Mesenchymal stem cell (in vitro differentiated cells and primary cell): ENCODE measurements at regions not wholly inside any gene's neighbourhood (a gene's known extent, or its start where the extent isn't known, plus 50 kb on each side); places are given as distances from the start of the nearest gene placed in this dataset.

Experiments
- DNase-seq: peaks from one replicate; pipeline ENCODE4 v3.0.0-alpha.2; 2013
- H2AFZ ChIP-seq: one replicate; pipeline ENCODE4 v1.6.1; 2013; ENCODE audit warnings: low read depth, mild to moderate bottlenecking, control low read depth, inconsistent platforms, low read length, moderate library complexity
- H2AK5ac ChIP-seq: 2 replicates; pipeline ENCODE4 v1.6.1; 2013; ENCODE audit warnings: low read length, moderate library complexity, mild to moderate bottlenecking, inconsistent platforms; ENCODE audit not compliant: severe bottlenecking
- H2BK120ac ChIP-seq: one replicate; pipeline ENCODE4 v1.6.1; 2013; ENCODE audit warnings: low read depth, mild to moderate bottlenecking, inconsistent platforms, low read length, moderate library complexity
- H2BK12ac ChIP-seq, 2 experiments: one replicate each; pipeline ENCODE4 v1.6.1; 2013; ENCODE audit warnings: inconsistent platforms in 2 of 2, low read length in 2 of 2, mild to moderate bottlenecking in 2 of 2, moderate library complexity in 2 of 2, control low read depth in 1 of 2
- H2BK15ac ChIP-seq: one replicate; pipeline ENCODE4 v1.6.1; 2013; ENCODE audit warnings: mild to moderate bottlenecking, low read depth, inconsistent platforms; ENCODE audit not compliant: poor library complexity, severe bottlenecking
- H2BK5ac ChIP-seq: 2 replicates; pipeline ENCODE4 v1.6.1; 2013; ENCODE audit warnings: low read depth, mild to moderate bottlenecking, low read length, control low read depth, inconsistent platforms; ENCODE audit not compliant: poor library complexity, severe bottlenecking
- H3K14ac ChIP-seq, 2 experiments: one replicate each; pipeline ENCODE4 v1.6.1; 2013; ENCODE audit warnings: inconsistent platforms in 2 of 2, low read length in 2 of 2, control low read depth in 1 of 2, mild to moderate bottlenecking in 1 of 2, moderate library complexity in 1 of 2
- H3K18ac ChIP-seq, 2 experiments: one replicate each; pipeline ENCODE4 v1.6.1; 2013; ENCODE audit warnings: inconsistent platforms in 2 of 2, low read length in 2 of 2, control low read depth in 1 of 2, low read depth in 1 of 2, mild to moderate bottlenecking in 1 of 2
- H3K23ac ChIP-seq, 2 experiments: one replicate each; pipeline ENCODE4 v1.6.1; 2013; ENCODE audit warnings: inconsistent platforms in 2 of 2, low read length in 2 of 2, mild to moderate bottlenecking in 2 of 2, moderate library complexity in 2 of 2, control low read depth in 1 of 2
- H3K27ac ChIP-seq: 2 replicates; pipeline ENCODE4 v1.5.1; 2013; ENCODE audit warnings: mild to moderate bottlenecking, moderate library complexity, low read length, control low read depth, inconsistent platforms; ENCODE audit not compliant: poor library complexity, severe bottlenecking
- H3K27me3 ChIP-seq, 2 experiments: 2 replicates each; pipeline versions ENCODE4 v1.6.1 to v1.7.0; 2013; ENCODE audit warnings: low read length in 2 of 2, mild to moderate bottlenecking in 2 of 2, moderate library complexity in 2 of 2, control low read depth in 1 of 2, inconsistent platforms in 1 of 2; ENCODE audit not compliant: control insufficient read depth in 1 of 2, insufficient read depth in 1 of 2
- H3K36me3 ChIP-seq, 2 experiments: 2 replicates each; pipeline versions ENCODE4 v1.6.1 to v1.7.0; 2013; ENCODE audit warnings: low read length in 2 of 2, control low read depth in 1 of 2, inconsistent platforms in 1 of 2, low read depth in 1 of 2, mild to moderate bottlenecking in 1 of 2; ENCODE audit not compliant: insufficient read depth in 2 of 2, control insufficient read depth in 1 of 2
- H3K4ac ChIP-seq, 2 experiments: one replicate each; pipeline ENCODE4 v1.6.1; 2013; ENCODE audit warnings: inconsistent platforms in 2 of 2, low read length in 2 of 2, mild to moderate bottlenecking in 2 of 2, moderate library complexity in 2 of 2, control low read depth in 1 of 2, low read depth in 1 of 2
- H3K4me1 ChIP-seq: 2 replicates; pipeline ENCODE4 v1.6.1; 2013; ENCODE audit warnings: low read depth, low read length, control low read depth; ENCODE audit not compliant: control insufficient read depth, insufficient read depth
- H3K4me2 ChIP-seq: 2 replicates; pipeline ENCODE4 v1.6.1; 2013; ENCODE audit warnings: low read length, mild to moderate bottlenecking, inconsistent platforms; ENCODE audit not compliant: poor library complexity, severe bottlenecking
- H3K4me3 ChIP-seq, 2 experiments: 2 replicates each; pipeline versions ENCODE4 v1.5.1 to v1.7.0; 2013; ENCODE audit warnings: low read length in 2 of 2, mild to moderate bottlenecking in 2 of 2, control low read depth in 1 of 2, low read depth in 1 of 2; ENCODE audit not compliant: insufficient read depth in 1 of 2
- H3K79me1 ChIP-seq: replicated peaks from 2 replicates; pipeline ENCODE4 v1.6.1; 2013; ENCODE audit warnings: mild to moderate bottlenecking, control low read depth, low read length, inconsistent platforms; ENCODE audit not compliant: poor library complexity, severe bottlenecking
- H3K9ac ChIP-seq: 2 replicates; pipeline ENCODE4 v1.7.0; 2013; ENCODE audit warnings: mild to moderate bottlenecking, low read length, moderate library complexity
- H3K9me3 ChIP-seq: 2 replicates; pipeline ENCODE4 v1.7.0; 2013; ENCODE audit warnings: mild to moderate bottlenecking, low read length; ENCODE audit not compliant: control insufficient read depth
- H4K8ac ChIP-seq: one replicate; pipeline ENCODE4 v1.6.1; 2013; ENCODE audit warnings: inconsistent platforms, mild to moderate bottlenecking, low read length, moderate library complexity
- H4K91ac ChIP-seq: one replicate; pipeline ENCODE4 v1.6.1; 2013; ENCODE audit warnings: mild to moderate bottlenecking, low read length, inconsistent platforms
- WGBS: methylation state at CpG from one replicate; pipeline ENCODE4 v1.1.7; 2013; ENCODE audit warnings: mixed read lengths; 5-methylcytosine and 5-hydroxymethylcytosine counted together

DNA sequence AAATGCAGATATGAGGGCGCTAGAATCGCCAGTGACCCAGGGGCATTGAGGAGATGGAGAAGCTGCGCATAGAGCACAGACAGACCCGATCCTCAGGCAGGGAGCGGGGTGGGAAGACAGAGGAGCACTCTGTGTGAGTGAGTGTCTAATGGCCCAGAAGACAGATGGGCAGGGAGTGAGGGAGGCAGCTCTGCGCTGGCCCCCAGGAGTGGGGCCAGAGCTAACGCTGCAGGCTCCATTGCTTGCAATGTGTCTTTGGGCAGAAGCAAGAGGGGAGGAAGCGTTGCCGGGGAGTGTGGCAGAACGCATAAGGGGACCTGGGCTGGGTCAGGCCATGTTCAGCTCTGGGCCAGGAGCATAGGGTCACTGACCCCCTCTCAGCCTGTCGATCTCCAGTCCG lies 207.0 kb downstream of the TBXT start:
- Histone ChIP-seq H3K9ac (no peak overlapping the region), H3K4me1 (no peaks in the 10 kb centered on the region), H2BK120ac (no peak overlapping the region), H3K27me3 (no peaks in the 10 kb centered on the region), H3K27ac (no peak overlapping the region), H2BK12ac (no peak overlapping the region), H2AFZ (no peak overlapping the region), H3K79me1 (no peaks in the 10 kb centered on the region), H2BK15ac (no peak overlapping the region), H3K36me3 (no peaks in the 10 kb centered on the region), H3K23ac (no peak overlapping the region), H2BK5ac (no peak overlapping the region), H3K4ac (no peak overlapping the region), H4K91ac (no peak overlapping the region), H3K14ac (no peak overlapping the region), H3K4me2 (no peak overlapping the region), H3K9me3 (peaks cover 6% of the 10 kb centered on the region), H3K18ac (no peak overlapping the region), H2AK5ac (no peak overlapping the region), H4K8ac (no peak overlapping the region), H3K4me3 (no peak overlapping the region)
- 82% methylated on average over 10 of the region's 12 CpGs for WGBS
- DNase-seq, result no peak

GRCh38 chr6:165959627-165960026 lies 208.0 kb downstream of the TBXT start:
- Histone ChIP-seq H3K27ac (no peak overlapping the region), H3K4me2 (no peak overlapping the region), H3K4me1 (no peaks in the 10 kb centered on the region), H3K36me3 (no peaks in the 10 kb centered on the region), H2BK5ac (no peak overlapping the region), H2BK15ac (no peak overlapping the region), H3K23ac (no peak overlapping the region), H3K79me1 (no peaks in the 10 kb centered on the region), H3K27me3 (no peaks in the 10 kb centered on the region), H3K18ac (no peak overlapping the region), H3K4me3 (no peak overlapping the region), H3K9ac (no peak overlapping the region), H3K9me3 (peaks cover 6% of the 10 kb centered on the region), H4K8ac (no peak overlapping the region), H4K91ac (no peak overlapping the region), H3K4ac (no peak overlapping the region), H2AFZ (no peak overlapping the region), H3K14ac (no peak overlapping the region), H2AK5ac (no peak overlapping the region), H2BK12ac (no peak overlapping the region), H2BK120ac (no peak overlapping the region)
- 57% methylated on average over 5 of the region's 5 CpGs for WGBS
- DNase-seq, result no peak

DNA sequence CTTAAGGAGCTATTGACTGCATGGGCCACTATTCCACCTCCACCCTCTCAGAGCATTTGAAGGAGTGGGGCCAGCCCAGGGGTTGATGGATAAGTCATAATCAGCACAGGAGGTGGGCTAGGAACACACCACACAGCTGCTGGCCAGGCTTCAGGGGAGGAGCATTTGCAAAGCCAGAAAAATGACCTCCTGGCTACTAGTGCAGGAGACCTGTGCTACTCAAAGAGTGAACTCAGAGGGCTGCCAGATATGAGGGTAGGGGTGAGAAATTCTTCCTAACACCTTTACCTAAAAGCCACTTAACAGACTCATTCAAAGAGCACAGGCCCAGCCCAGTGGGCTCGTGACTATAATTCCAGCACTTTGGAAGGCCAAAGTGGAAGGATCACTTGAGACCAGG lies 210.8 kb downstream of the TBXT start:
- DNase-seq, result no peak
- Histone ChIP-seq H2BK15ac (no peak overlapping the region), H2AFZ (no peak overlapping the region), H2BK12ac (no peak overlapping the region), H3K4me3 (no peak overlapping the region), H4K8ac (no peak overlapping the region), H2AK5ac (no peak overlapping the region), H3K4me1 (no peaks in the 10 kb centered on the region), H3K9ac (no peak overlapping the region), H3K4ac (no peak overlapping the region), H3K36me3 (no peaks in the 10 kb centered on the region), H3K79me1 (no peaks in the 10 kb centered on the region), H4K91ac (no peak overlapping the region), H2BK120ac (no peak overlapping the region), H3K9me3 (peaks cover 6% of the 10 kb centered on the region), H3K23ac (no peak overlapping the region), H2BK5ac (no peak overlapping the region), H3K27ac (no peak overlapping the region), H3K14ac (no peak overlapping the region), H3K27me3 (no peaks in the 10 kb centered on the region), H3K18ac (no peak overlapping the region), H3K4me2 (no peak overlapping the region)
- 43% methylated on average over 1 of the region's 1 CpG for WGBS

DNA sequence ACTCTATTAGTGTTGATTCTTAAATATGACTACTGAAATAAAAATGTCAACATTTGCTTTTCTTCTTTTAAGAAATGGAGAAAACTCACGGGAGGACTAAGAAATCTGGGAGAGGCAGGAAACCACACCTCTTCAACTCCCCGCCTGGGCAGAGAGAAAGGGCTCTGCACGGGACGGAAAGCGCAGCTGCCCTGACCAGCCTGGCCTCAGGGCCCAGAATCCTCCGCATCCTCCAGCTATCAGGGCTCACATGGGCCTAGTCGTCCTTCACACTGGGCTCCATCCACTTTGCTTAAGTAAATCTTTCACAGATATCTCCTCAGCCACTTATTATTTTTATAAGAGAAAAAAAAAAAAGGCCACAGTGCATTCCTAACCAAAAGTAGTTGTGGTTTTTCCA lies 215.1 kb downstream of the TBXT start:
- Histone ChIP-seq H3K36me3 (no peaks in the 10 kb centered on the region), H2BK12ac (no peak overlapping the region), H2AK5ac (no peak overlapping the region), H3K14ac (no peak overlapping the region), H2BK120ac (no peak overlapping the region), H3K4ac (no peak overlapping the region), H3K23ac (no peak overlapping the region), H3K27ac (no peak overlapping the region), H3K4me1 (peaks cover 1% of the 10 kb centered on the region), H2BK5ac (no peak overlapping the region), H4K8ac (no peak overlapping the region), H3K27me3 (no peaks in the 10 kb centered on the region), H2BK15ac (no peak overlapping the region), H3K18ac (no peak overlapping the region), H3K79me1 (no peaks in the 10 kb centered on the region), H3K9me3 (peaks cover under 1% of the 10 kb centered on the region), H3K4me3 (no peak overlapping the region), H3K4me2 (no peak overlapping the region), H3K9ac (no peak overlapping the region), H2AFZ (no peak overlapping the region), H4K91ac (no peak overlapping the region)
- DNase-seq, result no peak
- 66% methylated on average over 5 of the region's 7 CpGs for WGBS
